ENCODE measurements at regions not wholly inside any gene's neighbourhood (a gene's known extent, or its start where the extent isn't known, plus 50 kb on each side); places are given as distances from the start of the nearest gene placed in this dataset.
A peak's percentile ranks its signal among the peaks of the same experiment; 100 is the strongest.

GRCh38 chrX:45667666-45668065 is 467.0 kb upstream of the DIPK2B start:
- H3K4me1 ChIP-seq (ENCODE audit: control insufficient read depth, insufficient read depth, low read length) = no peaks in the 10 kb centered on the region; the same call in 1 of the 2 replicates
- WGBS, 2 experiments (ENCODE audit: extremely low coverage in 2 of 2, insufficient read length in 1 of 2) = no CpG with 5 or more reads among the region's 1 CpG
- H3K9me3 ChIP-seq (ENCODE audit: control insufficient read depth, insufficient read depth, low read length) = no peaks in the 10 kb centered on the region; the same call in 1 of the 2 replicates
- no peak overlapping the region for H3K9ac ChIP-seq (ENCODE audit: low read depth, low read length)
- no peak overlapping the region for H3K27ac ChIP-seq (ENCODE audit: insufficient read depth, low read length)
- H2BK5ac ChIP-seq (ENCODE audit: low read depth, low read length, poor library complexity, severe bottlenecking) = peak overlapping the region; percentile 56
- H3K56ac ChIP-seq (ENCODE audit: extremely low read depth, insufficient read depth, low read length) = no peak overlapping the region
- peak overlapping the region; percentile 40; the same call in 1 of the 2 replicates for H4K91ac ChIP-seq (ENCODE audit: insufficient read depth, low read depth, low read length)
- H4K5ac ChIP-seq (ENCODE audit: low read depth, low read length) = no peak overlapping the region
- H2BK120ac ChIP-seq (ENCODE audit: low read depth, low read length) = peak overlapping the region; percentile 94
- 0 out of 3 replicates have a peak overlapping the region, but pooled peaks have one; percentile 86 for H2BK15ac ChIP-seq (ENCODE audit: low read depth, low read length)
- peak overlapping the region; percentile 61; the same call in 1 of the 2 replicates for H3K23ac ChIP-seq (ENCODE audit: low read depth, low read length)
- H3K4me3 ChIP-seq (ENCODE audit: insufficient read depth, low read depth, low read length) = no peak overlapping the region
- ATAC-seq (ENCODE audit: low read depth) (no peak), DNase-seq (peak; percentile 14)
- BruUV-seq (replicated peaks) = no TSS peak
- H2AK9ac ChIP-seq (replicated peaks; ENCODE audit: low read depth, low read length, poor library complexity) = no peak overlapping the region
- no peaks in the 10 kb centered on the region for H3K79me1 ChIP-seq (ENCODE audit: low read depth in 1 of 2, low read length in 2 of 2)
- peak overlapping the region; percentile 49 for H2AFZ ChIP-seq (replicated peaks; ENCODE audit: low read length, poor library complexity)
- TF ChIP-seq SMC3 (IDR thresholded peaks at IDR 0.05; ENCODE audit: low read depth, low read length) (no peak), ELK1 (IDR thresholded peaks at IDR 0.05; ENCODE audit: borderline replicate concordance, low read depth, low read length) (no peak), RAD21 (IDR thresholded peaks at IDR 0.05; ENCODE audit: low read length) (no peak), BHLHE40 (IDR thresholded peaks at IDR 0.05; ENCODE audit: low read depth, low read length) (no peak)
- peak overlapping the region; percentile 94 for H3K4ac ChIP-seq (ENCODE audit: low read depth, low read length)
- peak overlapping the region; percentile 65; the same call in 1 of the 2 replicates for H3K14ac ChIP-seq (replicated peaks; ENCODE audit: low read depth, low read length)
- ChIA-PET POLR2A (ENCODE audit: unreplicated experiment) (interaction anchor here (0.7 kb wide), 1 partner anchor 1806 kb away, joined by 25 read pairs; no protein-coding TSS in a partner anchor), CTCF (interaction anchor here (0.6 kb wide), 1 partner anchor 15 kb away, joined by 3 read pairs; no protein-coding TSS in a partner anchor)
- no peaks in the 10 kb centered on the region for H4K20me1 ChIP-seq (ENCODE audit: insufficient read depth, low read length)
- H3K9me1 ChIP-seq (ENCODE audit: insufficient read depth, low read length) = no peaks in the 10 kb centered on the region; the same call in 1 of the 2 replicates
- H3K27me3 ChIP-seq (ENCODE audit: control insufficient read depth, insufficient read depth, low read length) = peaks cover 1% of the 10 kb centered on the region
- peak overlapping the region in 1 of 2 experiments; percentile 57; a peak in 2 of 4 replicates for H4K8ac ChIP-seq (ENCODE audit: low read depth in 2 of 2, low read length in 2 of 2)
- in situ Hi-C loops (cut with MboI; ENCODE audit: low sequenced_read_pairs) (no loop called here), dilution Hi-C loops (cut with HindIII; ENCODE audit: low sequenced_read_pairs, unreplicated experiment) (no loop called here), intact Hi-C loops (cut with micrococcal nuclease) (loop anchor here (2.0 kb wide), 2 partner anchors 43 to 149 kb away; no protein-coding TSS in a partner anchor)
- H2BK20ac ChIP-seq (ENCODE audit: low read depth, low read length) = peak overlapping the region; percentile 76
- H3K4me2 ChIP-seq (ENCODE audit: low read depth, low read length) = no peak overlapping the region
- no peaks in the 10 kb centered on the region for H3K36me3 ChIP-seq (ENCODE audit: control insufficient read depth, insufficient read depth, low read length)
- peak overlapping the region; percentile 80 for H2AK5ac ChIP-seq (ENCODE audit: low read depth, low read length)
- H3K18ac ChIP-seq (ENCODE audit: low read depth, low read length) = no peak overlapping the region

Data from IMR-90 (cell line).